ENCODE measurements at regions not wholly inside any gene's neighbourhood (a gene's known extent, or its start where the extent isn't known, plus 50 kb on each side); places are given as distances from the start of the nearest gene placed in this dataset.

- no peaks in the 10 kb centered on the region for H3K36me3 Mint-ChIP-seq (ENCODE audit: insufficient read depth in 2 of 2)
- H3K4me1 Mint-ChIP-seq (ENCODE audit: low read depth) = no peaks in the 10 kb centered on the region
- H3K27ac Mint-ChIP-seq = no peak overlapping the region
- no peak overlapping the region for H3K4me3 Mint-ChIP-seq
- ATAC-seq (replicated peaks in 1 of 2) (no peak), DNase-seq (no peak)
- no peaks in the 10 kb centered on the region for H3K27me3 Mint-ChIP-seq (ENCODE audit: low read depth)
- peaks cover 7 to 8% of the 10 kb centered on the region in 2 donors for H3K9me3 Mint-ChIP-seq
Measured at GRCh38 chr14:45721472-45721871, 468.5 kb upstream of the MIS18BP1 start.

GRCh38 chr14:45716572-45716971, 463.6 kb upstream of the MIS18BP1 start:
- ATAC-seq (replicated peaks in 1 of 2) = no peak
- H3K4me1 Mint-ChIP-seq (ENCODE audit: low read depth) = no peaks in the 10 kb centered on the region
- H3K9me3 Mint-ChIP-seq = peaks cover under 1 to 18% of the 10 kb centered on the region in 2 donors
- DNase-seq = no peak
- H3K27me3 Mint-ChIP-seq (ENCODE audit: low read depth) = no peaks in the 10 kb centered on the region
- H3K4me3 Mint-ChIP-seq = no peak overlapping the region
- H3K27ac Mint-ChIP-seq = no peak overlapping the region
- no peaks in the 10 kb centered on the region for H3K36me3 Mint-ChIP-seq (ENCODE audit: insufficient read depth in 2 of 2)

GRCh38 chr14:45715946-45716345, 462.9 kb upstream of the MIS18BP1 start:
- Mint-ChIP-seq H3K9me3 (peaks cover 0 to 17% of the 10 kb centered on the region in 2 donors), H3K4me3 (no peak overlapping the region), H3K4me1 (ENCODE audit: low read depth) (no peaks in the 10 kb centered on the region), H3K36me3 (ENCODE audit: insufficient read depth in 2 of 2) (no peaks in the 10 kb centered on the region), H3K27me3 (ENCODE audit: low read depth) (no peaks in the 10 kb centered on the region), H3K27ac (no peak overlapping the region)
- no peak for ATAC-seq (replicated peaks in 1 of 2)
- DNase-seq = no peak

GRCh38 chr14:45709541-45709940, 456.5 kb upstream of the MIS18BP1 start:
- Mint-ChIP-seq H3K4me3 (no peak overlapping the region), H3K36me3 (ENCODE audit: insufficient read depth in 2 of 2) (no peaks in the 10 kb centered on the region), H3K4me1 (ENCODE audit: low read depth) (no peaks in the 10 kb centered on the region), H3K9me3 (peaks cover 0 to 10% of the 10 kb centered on the region in 2 donors), H3K27ac (no peak overlapping the region), H3K27me3 (ENCODE audit: low read depth) (no peaks in the 10 kb centered on the region)
- ATAC-seq (replicated peaks in 1 of 2) (no peak), DNase-seq (no peak)

- Mint-ChIP-seq H3K36me3 (ENCODE audit: insufficient read depth in 2 of 2) (no peaks in the 10 kb centered on the region), H3K4me1 (ENCODE audit: low read depth) (no peaks in the 10 kb centered on the region), H3K4me3 (no peak overlapping the region), H3K27ac (no peak overlapping the region), H3K9me3 (peaks cover 0 to 2% of the 10 kb centered on the region in 2 donors), H3K27me3 (ENCODE audit: low read depth) (no peaks in the 10 kb centered on the region)
- ATAC-seq (replicated peaks in 1 of 2) (no peak), DNase-seq (no peak)
Measured at GRCh38 chr14:45705940-45706534, 453.0 kb upstream of the MIS18BP1 start.

- ATAC-seq (replicated peaks in 1 of 2) (no peak), DNase-seq (no peak)
- no peak overlapping the region for H3K27ac Mint-ChIP-seq
- H3K4me1 Mint-ChIP-seq (ENCODE audit: low read depth) = no peaks in the 10 kb centered on the region
- no peaks in the 10 kb centered on the region for H3K27me3 Mint-ChIP-seq (ENCODE audit: low read depth)
- H3K36me3 Mint-ChIP-seq (ENCODE audit: insufficient read depth in 2 of 2) = no peaks in the 10 kb centered on the region
- H3K9me3 Mint-ChIP-seq = peaks cover 7 to 8% of the 10 kb centered on the region in 2 donors
- H3K4me3 Mint-ChIP-seq = no peak overlapping the region
Measured at GRCh38 chr14:45699471-45699870, 446.5 kb upstream of the MIS18BP1 start.

- H3K4me3 Mint-ChIP-seq = no peak overlapping the region
- H3K9me3 Mint-ChIP-seq = peaks cover 8 to 12% of the 10 kb centered on the region in 2 donors
- H3K4me1 Mint-ChIP-seq (ENCODE audit: low read depth) = no peaks in the 10 kb centered on the region
- H3K27me3 Mint-ChIP-seq (ENCODE audit: low read depth) = no peaks in the 10 kb centered on the region
- H3K36me3 Mint-ChIP-seq (ENCODE audit: insufficient read depth in 2 of 2) = no peaks in the 10 kb centered on the region
- no peak overlapping the region for H3K27ac Mint-ChIP-seq
- ATAC-seq (replicated peaks in 1 of 2) (no peak), DNase-seq (no peak)
Measured at GRCh38 chr14:45698462-45699134, 445.6 kb upstream of the MIS18BP1 start.

- ATAC-seq (replicated peaks in 1 of 2) (no peak), DNase-seq (no peak)
- Mint-ChIP-seq H3K4me1 (ENCODE audit: low read depth) (no peaks in the 10 kb centered on the region), H3K9me3 (peaks cover 10 to 11% of the 10 kb centered on the region in 2 donors), H3K36me3 (ENCODE audit: insufficient read depth in 2 of 2) (no peaks in the 10 kb centered on the region), H3K4me3 (no peak overlapping the region), H3K27ac (no peak overlapping the region), H3K27me3 (ENCODE audit: low read depth) (no peaks in the 10 kb centered on the region)
Measured at GRCh38 chr14:45686771-45687170, 433.8 kb upstream of the MIS18BP1 start.

- no peaks in the 10 kb centered on the region for H3K27me3 Mint-ChIP-seq (ENCODE audit: low read depth)
- H3K4me3 Mint-ChIP-seq = no peak overlapping the region
- H3K36me3 Mint-ChIP-seq (ENCODE audit: insufficient read depth in 2 of 2) = no peaks in the 10 kb centered on the region
- peaks cover 0 to 7% of the 10 kb centered on the region in 2 donors for H3K9me3 Mint-ChIP-seq
- H3K27ac Mint-ChIP-seq = no peak overlapping the region
- ATAC-seq (replicated peaks in 1 of 2) (no peak), DNase-seq (no peak)
- no peaks in the 10 kb centered on the region for H3K4me1 Mint-ChIP-seq (ENCODE audit: low read depth)
Measured at GRCh38 chr14:45680531-45680930, 427.5 kb upstream of the MIS18BP1 start.

- H3K27ac Mint-ChIP-seq = no peak overlapping the region
- no peaks in the 10 kb centered on the region for H3K4me1 Mint-ChIP-seq (ENCODE audit: low read depth)
- no peak overlapping the region for H3K4me3 Mint-ChIP-seq
- ATAC-seq (replicated peaks in 1 of 2) (no peak), DNase-seq (no peak)
- peaks cover 0 to 7% of the 10 kb centered on the region in 2 donors for H3K9me3 Mint-ChIP-seq
- H3K27me3 Mint-ChIP-seq (ENCODE audit: low read depth) = no peaks in the 10 kb centered on the region
- no peaks in the 10 kb centered on the region for H3K36me3 Mint-ChIP-seq (ENCODE audit: insufficient read depth in 2 of 2)
Measured at GRCh38 chr14:45679853-45680252, 426.9 kb upstream of the MIS18BP1 start.

- no peaks in the 10 kb centered on the region for H3K4me1 Mint-ChIP-seq (ENCODE audit: low read depth)
Measured at GRCh38 chr14:45678163-45678562, 425.2 kb upstream of the MIS18BP1 start.

GRCh38 chr14:45673420-45673819, 420.4 kb upstream of the MIS18BP1 start:
- no peaks in the 10 kb centered on the region for H3K36me3 Mint-ChIP-seq (ENCODE audit: insufficient read depth in 2 of 2)

More at GRCh38 chr14:45678163-45678562, 425.2 kb upstream of the MIS18BP1 start:
- ATAC-seq (replicated peaks in 1 of 2) = no peak
- peaks cover 0 to 4% of the 10 kb centered on the region in 2 donors for H3K9me3 Mint-ChIP-seq
- H3K4me3 Mint-ChIP-seq = no peak overlapping the region
- no peaks in the 10 kb centered on the region for H3K27me3 Mint-ChIP-seq (ENCODE audit: low read depth)
- H3K36me3 Mint-ChIP-seq (ENCODE audit: insufficient read depth in 2 of 2) = no peaks in the 10 kb centered on the region
- no peak overlapping the region for H3K27ac Mint-ChIP-seq
- DNase-seq = no peak

GRCh38 chr14:45664668-45665356, 411.8 kb upstream of the MIS18BP1 start:
- DNase-seq (no peak), ATAC-seq (replicated peaks in 1 of 2) (no peak)
- H3K4me1 Mint-ChIP-seq (ENCODE audit: low read depth) = no peaks in the 10 kb centered on the region
- H3K27me3 Mint-ChIP-seq (ENCODE audit: low read depth) = no peaks in the 10 kb centered on the region
- H3K4me3 Mint-ChIP-seq = no peak overlapping the region
- peaks cover 15 to 22% of the 10 kb centered on the region in 2 donors for H3K9me3 Mint-ChIP-seq
- peaks cover 0 to 1% of the 10 kb centered on the region in 2 donors for H3K36me3 Mint-ChIP-seq (ENCODE audit: insufficient read depth in 2 of 2)
- H3K27ac Mint-ChIP-seq = no peak overlapping the region

More at GRCh38 chr14:45673420-45673819, 420.4 kb upstream of the MIS18BP1 start:
- no peak overlapping the region for H3K4me3 Mint-ChIP-seq
- H3K27me3 Mint-ChIP-seq (ENCODE audit: low read depth) = no peaks in the 10 kb centered on the region
- ATAC-seq (replicated peaks in 1 of 2) (no peak), DNase-seq (no peak)
- H3K4me1 Mint-ChIP-seq (ENCODE audit: low read depth) = no peaks in the 10 kb centered on the region
- no peak overlapping the region for H3K27ac Mint-ChIP-seq
- H3K9me3 Mint-ChIP-seq = peaks cover 0 to 1% of the 10 kb centered on the region in 2 donors
